ENCODE measurements at regions not wholly inside any gene's neighbourhood (a gene's known extent, or its start where the extent isn't known, plus 50 kb on each side); places are given as distances from the start of the nearest gene placed in this dataset.

GRCh38 chr5:14922456-14922855 lies 50.9 kb upstream of the ANKH start:
- no peak for DNase-seq (ENCODE audit: low read depth)
- in situ Hi-C loops (cut with HindIII; ENCODE audit: low pct_unique_long_range_greater_than_20kb, low sequenced_read_pairs): no loop called here

All from Caki2 (cell line).